Embryonic facial prominence (tissue), 1 donor: ENCODE measurements at regions not wholly inside any gene's neighbourhood (a gene's known extent, or its start where the extent isn't known, plus 50 kb on each side); places are given as distances from the start of the nearest gene placed in this dataset.
A peak's percentile ranks its signal among the peaks of the same experiment; 100 is the strongest.

Experiments
- DNase-seq: peaks from one replicate; pipeline ENCODE4 v3.0.0-alpha.2; 2016; ENCODE audit errors: extremely low spot score

- DNase-seq, result no peak
Observed at GRCh38 chr5:155838394-155838793, 488.6 kb upstream of the SGCD start.

GRCh38 chr5:155839251-155840037 lies 487.5 kb upstream of the SGCD start:
- no peak for DNase-seq

- DNase-seq, result no peak
Observed at GRCh38 chr5:155844542-155844941, 482.4 kb upstream of the SGCD start.

- DNase-seq, result no peak
Observed at GRCh38 chr5:155850370-155850769, 476.6 kb upstream of the SGCD start.

- no peak for DNase-seq
Observed at GRCh38 chr5:155866971-155867370, 460.0 kb upstream of the SGCD start.

- DNase-seq, result no peak
Observed at GRCh38 chr5:155867522-155868088, 459.4 kb upstream of the SGCD start.

GRCh38 chr5:155870636-155871035 lies 456.3 kb upstream of the SGCD start:
- DNase-seq, result no peak

GRCh38 chr5:155871623-155872022 lies 455.3 kb upstream of the SGCD start:
- DNase-seq, result no peak

- no peak for DNase-seq
Observed at GRCh38 chr5:155872629-155873220, 454.2 kb upstream of the SGCD start.

GRCh38 chr5:155878991-155879575 lies 447.9 kb upstream of the SGCD start:
- DNase-seq, result peak; percentile 39

GRCh38 chr5:155884041-155884440 lies 442.9 kb upstream of the SGCD start:
- DNase-seq, result no peak

- DNase-seq, result no peak
Observed at GRCh38 chr5:155885199-155885598, 441.8 kb upstream of the SGCD start.

GRCh38 chr5:155886311-155887031 lies 440.5 kb upstream of the SGCD start:
- DNase-seq, result no peak

GRCh38 chr5:155895484-155895883 lies 431.5 kb upstream of the SGCD start:
- no peak for DNase-seq

- DNase-seq, result peak; percentile 35
Observed at GRCh38 chr5:155897761-155898160, 429.2 kb upstream of the SGCD start.

GRCh38 chr5:155898284-155898683 lies 428.7 kb upstream of the SGCD start:
- no peak for DNase-seq

- no peak for DNase-seq
Observed at GRCh38 chr5:155903791-155904190, 423.2 kb upstream of the SGCD start.

GRCh38 chr5:155905364-155905763 lies 421.6 kb upstream of the SGCD start:
- DNase-seq, result no peak

- no peak for DNase-seq
Observed at GRCh38 chr5:155906046-155906445, 420.9 kb upstream of the SGCD start.

GRCh38 chr5:155908543-155908942 lies 418.4 kb upstream of the SGCD start:
- DNase-seq, result no peak

GRCh38 chr5:155912291-155912690 lies 414.7 kb upstream of the SGCD start:
- DNase-seq, result no peak

GRCh38 chr5:155914766-155915165 lies 412.2 kb upstream of the SGCD start:
- no peak for DNase-seq
